ENCODE measurements at regions not wholly inside any gene's neighbourhood (a gene's known extent, or its start where the extent isn't known, plus 50 kb on each side); places are given as distances from the start of the nearest gene placed in this dataset.

GRCh38 chr14:86990396-86990795, 1002.6 kb downstream of the GALC start:
- Mint-ChIP-seq H3K4me3 (ENCODE audit: unreplicated experiment) (no peak overlapping the region), H3K4me1 (ENCODE audit: low read depth, unreplicated experiment) (no peaks in the 10 kb centered on the region), H3K27ac (ENCODE audit: unreplicated experiment) (no peak overlapping the region), H3K27me3 (ENCODE audit: low read depth, unreplicated experiment) (no peaks in the 10 kb centered on the region), H3K36me3 (ENCODE audit: low read depth, unreplicated experiment) (no peaks in the 10 kb centered on the region), H3K9me3 (ENCODE audit: unreplicated experiment) (no peaks in the 10 kb centered on the region)
- Histone ChIP-seq H3K4me2 (ENCODE audit: low read length) (no peak overlapping the region), H3K79me2 (ENCODE audit: insufficient read depth, low read length) (no peaks in the 10 kb centered on the region), H3K27me3 (ENCODE audit: insufficient read depth, low read length) (no peaks in the 10 kb centered on the region), H3K27ac (ENCODE audit: low read depth, low read length) (no peak overlapping the region), H3K4me1 (ENCODE audit: insufficient read depth, low read length) (no peaks in the 10 kb centered on the region), H3K9me3 (ENCODE audit: insufficient read depth, low read depth, low read length) (no peaks in the 10 kb centered on the region), H3K4me3 (ENCODE audit: insufficient read depth, low read depth, low read length) (no peak overlapping the region), H3K36me3 (ENCODE audit: insufficient read depth, low read length) (no peaks in the 10 kb centered on the region), H3K9ac (ENCODE audit: low read length) (no peak overlapping the region), H2AFZ (ENCODE audit: low read depth, low read length) (no peak overlapping the region), H4K20me1 (ENCODE audit: insufficient read depth, low read length) (no peaks in the 10 kb centered on the region)
- TF ChIP-seq, protein P1, sequence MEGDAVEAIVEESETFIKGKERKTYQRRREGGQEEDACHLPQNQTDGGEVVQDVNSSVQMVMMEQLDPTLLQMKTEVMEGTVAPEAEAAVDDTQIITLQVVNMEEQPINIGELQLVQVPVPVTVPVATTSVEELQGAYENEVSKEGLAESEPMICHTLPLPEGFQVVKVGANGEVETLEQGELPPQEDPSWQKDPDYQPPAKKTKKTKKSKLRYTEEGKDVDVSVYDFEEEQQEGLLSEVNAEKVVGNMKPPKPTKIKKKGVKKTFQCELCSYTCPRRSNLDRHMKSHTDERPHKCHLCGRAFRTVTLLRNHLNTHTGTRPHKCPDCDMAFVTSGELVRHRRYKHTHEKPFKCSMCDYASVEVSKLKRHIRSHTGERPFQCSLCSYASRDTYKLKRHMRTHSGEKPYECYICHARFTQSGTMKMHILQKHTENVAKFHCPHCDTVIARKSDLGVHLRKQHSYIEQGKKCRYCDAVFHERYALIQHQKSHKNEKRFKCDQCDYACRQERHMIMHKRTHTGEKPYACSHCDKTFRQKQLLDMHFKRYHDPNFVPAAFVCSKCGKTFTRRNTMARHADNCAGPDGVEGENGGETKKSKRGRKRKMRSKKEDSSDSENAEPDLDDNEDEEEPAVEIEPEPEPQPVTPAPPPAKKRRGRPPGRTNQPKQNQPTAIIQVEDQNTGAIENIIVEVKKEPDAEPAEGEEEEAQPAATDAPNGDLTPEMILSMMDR (IDR thresholded peaks at IDR 0.05; ENCODE audit: insufficient read depth, low read depth, low read length): no peak
- no peak for TF ChIP-seq EZH2 (IDR thresholded peaks at IDR 0.05; ENCODE audit: insufficient read depth, low read length)
- no peak for DNase-seq (ENCODE audit: low read depth)
- FAIRE-seq: no peak

DNA sequence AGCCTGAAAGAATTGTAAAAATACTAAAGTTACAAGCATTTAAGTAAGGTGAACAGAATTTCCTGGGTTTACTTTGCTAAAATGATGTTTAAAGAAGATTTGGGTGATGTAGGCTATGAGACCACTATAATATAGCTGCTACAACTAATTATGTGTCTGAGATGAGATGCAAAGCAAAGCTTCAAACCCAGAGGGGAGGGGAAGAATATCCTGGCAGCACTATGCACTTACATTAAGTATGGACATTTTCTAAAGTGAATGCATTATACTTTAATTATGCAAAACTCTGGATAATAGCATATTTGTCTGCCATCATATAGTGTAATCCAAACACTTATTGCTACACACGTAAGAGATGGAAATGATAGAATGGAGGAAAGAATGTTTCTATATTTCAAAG, 1003.7 kb downstream of the GALC start:
- Mint-ChIP-seq H3K36me3 (ENCODE audit: low read depth, unreplicated experiment) (no peaks in the 10 kb centered on the region), H3K27me3 (ENCODE audit: low read depth, unreplicated experiment) (no peaks in the 10 kb centered on the region), H3K27ac (ENCODE audit: unreplicated experiment) (no peak overlapping the region), H3K9me3 (ENCODE audit: unreplicated experiment) (no peaks in the 10 kb centered on the region), H3K4me1 (ENCODE audit: low read depth, unreplicated experiment) (no peaks in the 10 kb centered on the region), H3K4me3 (ENCODE audit: unreplicated experiment) (no peak overlapping the region)
- FAIRE-seq: no peak
- DNase-seq (ENCODE audit: low read depth): no peak
- no peaks in the 10 kb centered on the region for H3K36me3 ChIP-seq (ENCODE audit: insufficient read depth, low read length)
- no peaks in the 10 kb centered on the region for H3K27me3 ChIP-seq (ENCODE audit: insufficient read depth, low read length)
- TF ChIP-seq, protein P1 (IDR thresholded peaks at IDR 0.05; ENCODE audit: insufficient read depth, low read depth, low read length): no peak
- TF ChIP-seq EZH2 (IDR thresholded peaks at IDR 0.05; ENCODE audit: insufficient read depth, low read length): no peak
- H3K4me3 ChIP-seq (ENCODE audit: insufficient read depth, low read depth, low read length): no peak overlapping the region
- no peak overlapping the region for H3K9ac ChIP-seq (ENCODE audit: low read length)
- no peaks in the 10 kb centered on the region for H3K4me1 ChIP-seq (ENCODE audit: insufficient read depth, low read length)
- no peak overlapping the region for H3K4me2 ChIP-seq (ENCODE audit: low read length)
- H3K27ac ChIP-seq (ENCODE audit: low read depth, low read length): no peak overlapping the region
- H4K20me1 ChIP-seq (ENCODE audit: insufficient read depth, low read length): no peaks in the 10 kb centered on the region
- no peak overlapping the region for H2AFZ ChIP-seq (ENCODE audit: low read depth, low read length)
- H3K9me3 ChIP-seq (ENCODE audit: insufficient read depth, low read depth, low read length): no peaks in the 10 kb centered on the region
- no peaks in the 10 kb centered on the region for H3K79me2 ChIP-seq (ENCODE audit: insufficient read depth, low read length)

GRCh38 chr14:86987966-86988365, 1005.0 kb downstream of the GALC start:
- Histone ChIP-seq H3K4me1 (ENCODE audit: insufficient read depth, low read length) (no peaks in the 10 kb centered on the region), H3K9me3 (ENCODE audit: insufficient read depth, low read depth, low read length) (no peaks in the 10 kb centered on the region), H3K36me3 (ENCODE audit: insufficient read depth, low read length) (no peaks in the 10 kb centered on the region), H4K20me1 (ENCODE audit: insufficient read depth, low read length) (no peaks in the 10 kb centered on the region), H3K4me2 (ENCODE audit: low read length) (no peak overlapping the region), H2AFZ (ENCODE audit: low read depth, low read length) (no peak overlapping the region), H3K27ac (ENCODE audit: low read depth, low read length) (no peak overlapping the region), H3K4me3 (ENCODE audit: insufficient read depth, low read depth, low read length) (no peak overlapping the region), H3K79me2 (ENCODE audit: insufficient read depth, low read length) (no peaks in the 10 kb centered on the region), H3K9ac (ENCODE audit: low read length) (no peak overlapping the region), H3K27me3 (ENCODE audit: insufficient read depth, low read length) (no peaks in the 10 kb centered on the region)
- Mint-ChIP-seq H3K27ac (ENCODE audit: unreplicated experiment) (no peak overlapping the region), H3K9me3 (ENCODE audit: unreplicated experiment) (no peaks in the 10 kb centered on the region), H3K4me1 (ENCODE audit: low read depth, unreplicated experiment) (no peaks in the 10 kb centered on the region), H3K4me3 (ENCODE audit: unreplicated experiment) (no peak overlapping the region), H3K27me3 (ENCODE audit: low read depth, unreplicated experiment) (no peaks in the 10 kb centered on the region), H3K36me3 (ENCODE audit: low read depth, unreplicated experiment) (no peaks in the 10 kb centered on the region)
- FAIRE-seq (no peak), DNase-seq (ENCODE audit: low read depth) (no peak)
- TF ChIP-seq, protein P1 (IDR thresholded peaks at IDR 0.05; ENCODE audit: insufficient read depth, low read depth, low read length): no peak
- TF ChIP-seq EZH2 (IDR thresholded peaks at IDR 0.05; ENCODE audit: insufficient read depth, low read length): no peak
